GM12878 (cell line): ENCODE measurements at regions not wholly inside any gene's neighbourhood (a gene's known extent, or its start where the extent isn't known, plus 50 kb on each side); places are given as distances from the start of the nearest gene placed in this dataset.

Source experiments
- ATAC-seq: fragments of 200-7000 bp; cut with Tn5 transposase; 3 replicates; pipeline ENCODE4 v1.9.1; 2020; ENCODE audit warnings: mild to moderate bottlenecking, moderate library complexity
- BruUV-seq: library from RNA; stranded (reverse); fragments of 400-500 nt; replicated peaks from 2 replicates; lab custom pipeline; 2021; lab: Mats Ljungman, UMichigan
- CTCF ChIA-PET: fragments of 300-600 bp; sonication (Branson Sonifier 250); formaldehyde crosslinking; extraction: SDS; loops from one replicate; lab custom pipeline; 2021; ENCODE audit warnings: inconsistent platforms; lab: Yijun Ruan, JAX
- POLR2A ChIA-PET: fragments of 350-600 bp; formaldehyde crosslinking; extraction: SDS; loops from one replicate; lab custom pipeline; 2021; ENCODE audit warnings: inconsistent platforms; lab: Charles Lee
- RAD21 ChIA-PET: fragments of 300-600 bp; sonication (Branson Sonifier 250); formaldehyde crosslinking; loops from one replicate; lab custom pipeline; 2023; ENCODE audit warnings: antibody characterized with exemption; ENCODE audit not compliant: unreplicated experiment; lab: Charles Lee
- SMC1A ChIA-PET: fragments of 300-600 bp; sonication (Branson Sonifier 250); formaldehyde crosslinking; loops from one replicate; lab custom pipeline; 2023; ENCODE audit not compliant: unreplicated experiment, uncharacterized antibody; lab: Charles Lee
- DNase-seq: peaks from one replicate; pipeline ENCODE4 v3.0.0-alpha.2; 2011; ENCODE audit warnings: low read depth, low spot score
- FAIRE-seq: peaks from 3 replicates; lab custom pipeline; 2011; peaks lifted over from hg19 to GRCh38; lab: Jason Lieb, UNC
- H2AFZ ChIP-seq: 2 replicates; pipeline ENCODE4 v1.6.0; 2011; ENCODE audit warnings: low read depth, low read length, control low read depth; ENCODE audit not compliant: control insufficient read depth
- H3K27ac ChIP-seq: 2 replicates; pipeline ENCODE4 v1.5.1; 2011; ENCODE audit warnings: control low read depth; ENCODE audit not compliant: control insufficient read depth, insufficient read depth
- H3K27me3 ChIP-seq, 2 experiments: replicated peaks in 1 of 2; 2 replicates each; pipeline versions ENCODE4 v1.6.0 to v1.6.1; 2011; ENCODE audit warnings: low read length in 1 of 2; ENCODE audit not compliant: control insufficient read depth in 2 of 2, insufficient read depth in 2 of 2
- H3K36me3 ChIP-seq, 2 experiments: 2 replicates each; pipeline ENCODE4 v1.5.1; 2011; ENCODE audit warnings: low read length in 1 of 2; ENCODE audit not compliant: control insufficient read depth in 2 of 2, insufficient read depth in 2 of 2
- H3K4me1 ChIP-seq: 2 replicates; pipeline ENCODE4 v1.6.1; 2011; ENCODE audit warnings: mild to moderate bottlenecking, low read length, moderate library complexity, mixed read lengths; ENCODE audit not compliant: control insufficient read depth, insufficient read depth
- H3K4me2 ChIP-seq: 2 replicates; pipeline ENCODE4 v1.6.0; 2011; ENCODE audit warnings: control low read depth; ENCODE audit not compliant: control insufficient read depth, insufficient read depth
- H3K4me3 ChIP-seq: fragments of 200-600 bp; sonication (generic); 2 replicates; pipeline ENCODE4 v1.5.1; 2016
- H3K79me2 ChIP-seq: 2 replicates; pipeline ENCODE4 v1.6.0; 2011; ENCODE audit warnings: low read length; ENCODE audit not compliant: control insufficient read depth, insufficient read depth
- H3K9ac ChIP-seq: 2 replicates; pipeline ENCODE4 v1.8.0; 2011; ENCODE audit warnings: low read length, control low read depth, mixed read lengths; ENCODE audit not compliant: control insufficient read depth, insufficient read depth
- H3K9me3 ChIP-seq: replicated peaks from 3 replicates; pipeline ENCODE4 v1.5.1; 2011; ENCODE audit warnings: mild to moderate bottlenecking, low read length; ENCODE audit not compliant: control insufficient read depth, insufficient read depth
- H4K20me1 ChIP-seq: 2 replicates; pipeline ENCODE4 v1.6.0; 2011; ENCODE audit not compliant: control insufficient read depth, insufficient read depth
- BRCA1 ChIP-seq: IDR thresholded peaks from 2 replicates; pipeline ENCODE4 v1.6.1; 2011; ENCODE audit warnings: low read depth, low read length, improper control_type of control experiment
- CEBPB ChIP-seq, 2 experiments: fragments of 150-350 bp in 1 of 2; IDR thresholded peaks; 2 replicates each; pipeline ENCODE4 v1.6.1; 2012 to 2014; ENCODE audit warnings: low read depth in 2 of 2, low read length in 2 of 2, borderline replicate concordance in 1 of 2, inconsistent platforms in 1 of 2
- CHD4 ChIP-seq: fragments of 200-600 bp; sonication (generic); IDR thresholded peaks from 2 replicates; pipeline ENCODE4 v1.6.1; 2016; ENCODE audit warnings: mild to moderate bottlenecking
- EP300 ChIP-seq, 2 experiments: fragments of 150-350 bp in 1 of 2; IDR thresholded peaks; 2 replicates each; pipeline ENCODE4 v1.6.1; 2011 to 2012; ENCODE audit warnings: low read depth in 2 of 2, low read length in 2 of 2, borderline replicate concordance in 1 of 2, improper control_type of control experiment in 1 of 2, inconsistent platforms in 1 of 2; ENCODE audit not compliant: control insufficient read depth in 1 of 2
- FOXM1 ChIP-seq: IDR thresholded peaks from 2 replicates; pipeline ENCODE4 v1.6.1; 2012; ENCODE audit warnings: low read depth, mild to moderate bottlenecking, inconsistent platforms, low read length, moderate library complexity
- KDM1A ChIP-seq: fragments of 200-600 bp; sonication (generic); IDR thresholded peaks from 2 replicates; pipeline ENCODE4 v1.6.1; 2016; ENCODE audit warnings: borderline replicate concordance
- MEF2B ChIP-seq: fragments of 450-650 bp; IDR thresholded peaks from 2 replicates; pipeline ENCODE4 v1.6.1; 2018; ENCODE audit warnings: mild to moderate bottlenecking, moderate library complexity; ENCODE audit not compliant: partially characterized antibody, poor library complexity, severe bottlenecking
- RAD21 ChIP-seq: IDR thresholded peaks from 2 replicates; pipeline ENCODE4 v1.6.1; 2011; ENCODE audit warnings: mild to moderate bottlenecking, low read depth, low read length, moderate library complexity; ENCODE audit not compliant: insufficient read depth
- SMAD5 ChIP-seq: IDR thresholded peaks from 2 replicates; pipeline ENCODE4 v1.6.1; 2016; ENCODE audit warnings: antibody characterized with exemption, low read depth
- STAT3 ChIP-seq: IDR thresholded peaks from 2 replicates; pipeline ENCODE4 v1.6.1; 2011; ENCODE audit warnings: low read depth, low read length, improper control_type of control experiment
- ZNF384 ChIP-seq: IDR thresholded peaks from 2 replicates; pipeline ENCODE4 v1.6.1; 2012; ENCODE audit warnings: low read depth, mild to moderate bottlenecking, low read length, improper control_type of control experiment, borderline replicate concordance
- ZSCAN29 ChIP-seq: fragments of 450-650 bp; IDR thresholded peaks from 2 replicates; pipeline ENCODE4 v1.6.1; 2017; ENCODE audit warnings: mild to moderate bottlenecking, moderate library complexity
- WGBS: methylation state at CpG from one replicate; pipeline ENCODE4 v1.1.6; 2016; ENCODE audit warnings: low lambda C conversion rate; ENCODE audit not compliant: insufficient replicate concordance, insufficient coverage; ENCODE audit errors: missing lambda C conversion rate; 5-methylcytosine and 5-hydroxymethylcytosine counted together
- in situ Hi-C: fragments of 300-500 bp; cut with MboI; formaldehyde crosslinking; loops from 9 replicates; pipeline ENCODE4 v1.14.3; 2018; ENCODE audit warnings: mixed read lengths
- intact Hi-C: fragments of 100-400 bp; cut with micrococcal nuclease; formaldehyde crosslinking; loops from one replicate; pipeline ENCODE4 v1.14.2; 2022; ENCODE audit not compliant: unreplicated experiment

GRCh38 chr9:23423999-23424398 lies 402.0 kb downstream of the ELAVL2 start:
- Histone ChIP-seq H2AFZ (no peak overlapping the region), H3K4me2 (no peak overlapping the region), H3K79me2 (no peaks in the 10 kb centered on the region), H3K27ac (no peak overlapping the region), H3K36me3 (no peaks in the 10 kb centered on the region), H3K9me3 (no peaks in the 10 kb centered on the region), H4K20me1 (no peaks in the 10 kb centered on the region), H3K27me3 (no peaks in the 10 kb centered on the region), H3K4me1 (no peaks in the 10 kb centered on the region), H3K9ac (no peak overlapping the region), H3K4me3 (no peak overlapping the region)
- 8% methylated on average over 6 of the region's 6 CpGs for WGBS
- ATAC-seq (no peak), FAIRE-seq (no peak), DNase-seq (no peak)
- SMC1A ChIA-PET: interaction anchor here (1.0 kb wide), 1 partner anchor 30 kb away, joined by 4 read pairs; no protein-coding TSS in a partner anchor
- no TSS peak for BruUV-seq
- CTCF ChIA-PET: no interaction called here
- in situ Hi-C loops (no loop called here), intact Hi-C loops (no loop called here)
- POLR2A ChIA-PET: no interaction called here
- RAD21 ChIA-PET: no interaction called here
- no peak for TF ChIP-seq ZNF384
- no peak for TF ChIP-seq ZSCAN29
- no peak for TF ChIP-seq CHD4
- TF ChIP-seq CEBPB (IDR thresholded peaks at IDR 0.05; ENCODE audit: borderline replicate concordance in 1 of 2, low read depth in 2 of 2, low read length in 2 of 2): no peak
- no peak for TF ChIP-seq FOXM1
- no peak for TF ChIP-seq RAD21
- no peak for TF ChIP-seq MEF2B
- no peak for TF ChIP-seq SMAD5
- TF ChIP-seq KDM1A: no peak
- no peak for TF ChIP-seq BRCA1
- TF ChIP-seq STAT3: no peak
- TF ChIP-seq EP300 (IDR thresholded peaks at IDR 0.05; ENCODE audit: borderline replicate concordance in 1 of 2, control insufficient read depth in 1 of 2, low read depth in 2 of 2, low read length in 2 of 2): no peak
- TF ChIP-seq, all 136 proteins: peak for 0
